Vagina (tissue), 2 donors: ENCODE measurements at regions not wholly inside any gene's neighbourhood (a gene's known extent, or its start where the extent isn't known, plus 50 kb on each side); places are given as distances from the start of the nearest gene placed in this dataset.

Experiments
- DNase-seq, 2 donors: peaks; one replicate each; pipeline ENCODE4 v3.0.0-alpha.2; 2017; ENCODE audit errors: extremely low spot score in 2 of 2
- H3K27ac ChIP-seq: fragments of 200-600 bp; sonication (generic); one replicate; pipeline ENCODE4 v1.5.1; 2019
- H3K27me3 ChIP-seq: fragments of 200-600 bp; sonication (generic); one replicate; pipeline ENCODE4 v1.5.1; 2019
- H3K36me3 ChIP-seq, 2 donors: fragments of 200-600 bp; sonication (generic); one replicate each; pipeline ENCODE4 v1.5.1; 2017 to 2019
- H3K4me1 ChIP-seq: fragments of 200-600 bp; sonication (generic); one replicate; pipeline ENCODE4 v1.5.1; 2019
- H3K4me3 ChIP-seq, 2 donors: fragments of 200-600 bp; sonication (generic); 1 replicate in 1 of 2; 2 replicates in 1 of 2; pipeline ENCODE4 v1.5.1; 2016 to 2019
- H3K9me3 ChIP-seq: fragments of 200-600 bp; sonication (generic); one replicate; pipeline ENCODE4 v1.5.1; 2019
- POLR2A ChIP-seq, 2 donors: fragments of 450-650 bp; IDR thresholded peaks; one replicate each; pipeline ENCODE4 v1.6.1; 2017; ENCODE audit warnings: antibody characterized with exemption in 2 of 2, mild to moderate bottlenecking in 2 of 2, moderate library complexity in 2 of 2
- POLR2AphosphoS5 ChIP-seq, 2 donors: sonication (generic); formaldehyde crosslinking; IDR thresholded peaks; one replicate each; pipeline ENCODE4 v1.9.0; 2017; ENCODE audit warnings: antibody characterized with exemption in 2 of 2, mild to moderate bottlenecking in 2 of 2, low read depth in 1 of 2; ENCODE audit not compliant: insufficient read depth in 1 of 2
- intact Hi-C: fragments of 100-400 bp; cut with DNase I; formaldehyde crosslinking; loops from one replicate; pipeline ENCODE4 v1.15.1; 2023
- TF ChIP-seq, protein P1 (sequence below), 3 experiments: fragments of 450-650 bp in 2 of 3; fragments of 200-600 bp in 1 of 3; sonication (generic) in 1 of 3; IDR thresholded peaks; one replicate each; pipeline ENCODE4 v1.5.1; 2017 to 2019; ENCODE audit warnings: antibody characterized with exemption in 3 of 3, mild to moderate bottlenecking in 2 of 3, moderate library complexity in 2 of 3

DNA sequence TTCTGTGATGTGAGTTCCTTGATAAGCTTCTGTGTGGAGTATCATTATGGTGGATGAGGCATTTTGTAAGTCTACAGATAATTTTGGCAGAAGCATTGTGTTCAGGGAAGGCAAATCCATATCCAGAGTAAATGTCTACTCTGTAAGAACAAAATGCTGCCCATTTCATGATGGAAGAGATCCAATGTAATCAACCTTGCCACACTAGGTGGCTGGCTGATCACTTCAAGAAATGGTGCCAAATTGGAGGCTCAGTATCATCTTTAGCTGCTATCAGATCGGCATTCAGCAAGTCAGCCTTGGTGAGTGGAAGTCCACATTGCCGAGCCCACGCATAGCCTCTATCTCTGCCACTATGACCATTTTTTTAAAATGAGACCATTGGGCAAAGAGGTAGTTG, 565.8 kb upstream of the USP24 start:
- H3K27me3 ChIP-seq = no peaks in the 10 kb centered on the region
- intact Hi-C loops = no loop called here
- DNase-seq = no peak
- H3K36me3 ChIP-seq = no peaks in the 10 kb centered on the region
- H3K4me3 ChIP-seq = no peak overlapping the region
- no peaks in the 10 kb centered on the region for H3K4me1 ChIP-seq
- TF ChIP-seq, protein P1, sequence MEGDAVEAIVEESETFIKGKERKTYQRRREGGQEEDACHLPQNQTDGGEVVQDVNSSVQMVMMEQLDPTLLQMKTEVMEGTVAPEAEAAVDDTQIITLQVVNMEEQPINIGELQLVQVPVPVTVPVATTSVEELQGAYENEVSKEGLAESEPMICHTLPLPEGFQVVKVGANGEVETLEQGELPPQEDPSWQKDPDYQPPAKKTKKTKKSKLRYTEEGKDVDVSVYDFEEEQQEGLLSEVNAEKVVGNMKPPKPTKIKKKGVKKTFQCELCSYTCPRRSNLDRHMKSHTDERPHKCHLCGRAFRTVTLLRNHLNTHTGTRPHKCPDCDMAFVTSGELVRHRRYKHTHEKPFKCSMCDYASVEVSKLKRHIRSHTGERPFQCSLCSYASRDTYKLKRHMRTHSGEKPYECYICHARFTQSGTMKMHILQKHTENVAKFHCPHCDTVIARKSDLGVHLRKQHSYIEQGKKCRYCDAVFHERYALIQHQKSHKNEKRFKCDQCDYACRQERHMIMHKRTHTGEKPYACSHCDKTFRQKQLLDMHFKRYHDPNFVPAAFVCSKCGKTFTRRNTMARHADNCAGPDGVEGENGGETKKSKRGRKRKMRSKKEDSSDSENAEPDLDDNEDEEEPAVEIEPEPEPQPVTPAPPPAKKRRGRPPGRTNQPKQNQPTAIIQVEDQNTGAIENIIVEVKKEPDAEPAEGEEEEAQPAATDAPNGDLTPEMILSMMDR (IDR thresholded peaks at IDR 0.05) = no peak
- TF ChIP-seq POLR2AphosphoS5 (IDR thresholded peaks at IDR 0.05; ENCODE audit: insufficient read depth in 1 of 2, low read depth in 1 of 2) (no peak), POLR2A (IDR thresholded peaks at IDR 0.05) (no peak)
- no peak overlapping the region for H3K27ac ChIP-seq
- H3K9me3 ChIP-seq = no peaks in the 10 kb centered on the region

DNA sequence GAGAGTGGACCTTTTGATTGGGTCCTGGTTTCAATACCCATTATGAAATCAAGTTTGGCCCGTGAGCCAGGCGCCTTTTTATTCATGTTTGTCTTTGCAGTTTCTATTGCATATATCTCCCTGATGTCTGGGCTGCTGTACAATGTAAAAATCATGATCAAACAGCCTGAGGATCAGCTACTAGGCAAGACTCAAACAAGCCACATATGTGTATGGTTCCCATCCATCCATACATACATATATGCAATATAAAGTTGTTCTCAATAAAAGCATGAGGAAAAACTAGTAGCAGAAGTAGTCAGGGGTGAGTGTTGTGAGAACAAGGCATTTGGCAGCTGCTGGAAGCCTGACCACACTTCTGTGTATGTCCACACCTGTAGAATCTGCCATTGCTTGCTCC, 562.4 kb upstream of the USP24 start:
- H3K9me3 ChIP-seq = no peaks in the 10 kb centered on the region
- DNase-seq = no peak
- H3K27ac ChIP-seq = no peak overlapping the region
- no peaks in the 10 kb centered on the region for H3K4me1 ChIP-seq
- TF ChIP-seq POLR2AphosphoS5 (IDR thresholded peaks at IDR 0.05; ENCODE audit: insufficient read depth in 1 of 2, low read depth in 1 of 2) = no peak
- intact Hi-C loops = no loop called here
- no peaks in the 10 kb centered on the region for H3K27me3 ChIP-seq
- no peak overlapping the region for H3K4me3 ChIP-seq
- H3K36me3 ChIP-seq = no peaks in the 10 kb centered on the region

- Histone ChIP-seq H3K9me3 (no peaks in the 10 kb centered on the region), H3K4me3 (no peak overlapping the region), H3K4me1 (no peaks in the 10 kb centered on the region), H3K27ac (no peak overlapping the region), H3K36me3 (no peaks in the 10 kb centered on the region), H3K27me3 (no peaks in the 10 kb centered on the region)
- intact Hi-C loops = no loop called here
- DNase-seq = no peak
- no peak for TF ChIP-seq POLR2A (IDR thresholded peaks at IDR 0.05)
- TF ChIP-seq, protein P1 (IDR thresholded peaks at IDR 0.05) = no peak
- no peak for TF ChIP-seq POLR2AphosphoS5 (IDR thresholded peaks at IDR 0.05; ENCODE audit: insufficient read depth in 1 of 2, low read depth in 1 of 2)
Measured at GRCh38 chr1:55775007-55775406, 559.8 kb upstream of the USP24 start.

- TF ChIP-seq POLR2A (IDR thresholded peaks at IDR 0.05) (no peak), POLR2AphosphoS5 (IDR thresholded peaks at IDR 0.05; ENCODE audit: insufficient read depth in 1 of 2, low read depth in 1 of 2) (no peak)
- TF ChIP-seq, protein P1 (IDR thresholded peaks at IDR 0.05) = no peak
- H3K9me3 ChIP-seq = no peaks in the 10 kb centered on the region
Measured at GRCh38 chr1:55774446-55774845, 559.3 kb upstream of the USP24 start.

DNA sequence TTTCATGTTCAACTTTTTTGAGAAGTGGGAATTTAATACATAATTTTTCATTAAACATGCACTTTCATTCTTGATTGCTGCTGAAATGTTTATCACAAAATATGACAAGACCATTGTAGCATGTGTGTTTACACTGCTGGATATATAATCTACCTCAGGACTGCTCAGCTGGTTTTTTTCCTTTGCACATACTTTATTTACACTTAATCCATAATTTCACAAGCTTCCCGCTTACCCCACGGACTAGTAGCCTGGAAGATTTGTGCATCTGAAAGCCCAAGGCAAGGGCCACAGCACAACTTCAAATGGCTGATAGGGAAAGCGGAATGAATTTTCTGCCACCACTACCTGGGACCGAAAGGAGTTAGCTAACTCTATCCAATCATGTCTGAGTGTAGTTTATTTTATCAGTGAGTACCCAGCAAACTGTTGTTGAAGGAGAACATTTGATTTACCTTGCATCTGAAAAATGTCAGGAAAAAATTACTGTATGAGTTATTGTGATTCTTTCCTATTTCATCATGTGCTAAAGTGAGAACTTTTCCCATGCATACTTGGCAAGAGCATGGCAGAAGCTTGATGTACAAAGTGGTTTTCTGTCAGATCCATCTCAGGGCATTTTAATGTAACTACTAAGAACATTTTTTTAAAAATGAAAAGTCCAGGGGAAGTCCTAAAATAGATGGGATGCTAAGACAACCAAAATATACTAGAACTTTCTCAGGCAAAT, 558.2 kb upstream of the USP24 start:
- no peaks in the 10 kb centered on the region for H3K9me3 ChIP-seq
- no peak overlapping the region for H3K27ac ChIP-seq
- H3K4me3 ChIP-seq = no peak overlapping the region
- H3K4me1 ChIP-seq = no peaks in the 10 kb centered on the region
- intact Hi-C loops = no loop called here
- TF ChIP-seq, protein P1 (IDR thresholded peaks at IDR 0.05) = no peak
- TF ChIP-seq POLR2AphosphoS5 (IDR thresholded peaks at IDR 0.05; ENCODE audit: insufficient read depth in 1 of 2, low read depth in 1 of 2) (no peak), POLR2A (IDR thresholded peaks at IDR 0.05) (no peak)
- DNase-seq = no peak
- H3K36me3 ChIP-seq = no peaks in the 10 kb centered on the region
- no peaks in the 10 kb centered on the region for H3K27me3 ChIP-seq

More at GRCh38 chr1:55774446-55774845, 559.3 kb upstream of the USP24 start:
- no peak for DNase-seq
- no peaks in the 10 kb centered on the region for H3K4me1 ChIP-seq
- H3K4me3 ChIP-seq = no peak overlapping the region
- intact Hi-C loops = no loop called here
- no peaks in the 10 kb centered on the region for H3K27me3 ChIP-seq
- no peak overlapping the region for H3K27ac ChIP-seq
- H3K36me3 ChIP-seq = no peaks in the 10 kb centered on the region
